Retinal pigment epithelial cell (primary cell): ENCODE measurements at regions not wholly inside any gene's neighbourhood (a gene's known extent, or its start where the extent isn't known, plus 50 kb on each side); places are given as distances from the start of the nearest gene placed in this dataset.

ENCODE experiments used
- DNase-seq: peaks from one replicate; pipeline ENCODE4 v3.0.0-alpha.2; 2010; ENCODE audit warnings: low read depth
- H3K4me3 ChIP-seq: 2 replicates; pipeline ENCODE4 v1.5.1; 2011; ENCODE audit warnings: mild to moderate bottlenecking, low read length, control low read depth, moderate library complexity
- TF ChIP-seq, protein P1 (sequence below): conservative IDR thresholded peaks from 2 replicates; pipeline ENCODE4 v1.5.1; 2011; ENCODE audit warnings: low read depth, low read length, control low read depth, inconsistent platforms

- no peak overlapping the region for H3K4me3 ChIP-seq
- no peak for DNase-seq
- TF ChIP-seq, protein P1, sequence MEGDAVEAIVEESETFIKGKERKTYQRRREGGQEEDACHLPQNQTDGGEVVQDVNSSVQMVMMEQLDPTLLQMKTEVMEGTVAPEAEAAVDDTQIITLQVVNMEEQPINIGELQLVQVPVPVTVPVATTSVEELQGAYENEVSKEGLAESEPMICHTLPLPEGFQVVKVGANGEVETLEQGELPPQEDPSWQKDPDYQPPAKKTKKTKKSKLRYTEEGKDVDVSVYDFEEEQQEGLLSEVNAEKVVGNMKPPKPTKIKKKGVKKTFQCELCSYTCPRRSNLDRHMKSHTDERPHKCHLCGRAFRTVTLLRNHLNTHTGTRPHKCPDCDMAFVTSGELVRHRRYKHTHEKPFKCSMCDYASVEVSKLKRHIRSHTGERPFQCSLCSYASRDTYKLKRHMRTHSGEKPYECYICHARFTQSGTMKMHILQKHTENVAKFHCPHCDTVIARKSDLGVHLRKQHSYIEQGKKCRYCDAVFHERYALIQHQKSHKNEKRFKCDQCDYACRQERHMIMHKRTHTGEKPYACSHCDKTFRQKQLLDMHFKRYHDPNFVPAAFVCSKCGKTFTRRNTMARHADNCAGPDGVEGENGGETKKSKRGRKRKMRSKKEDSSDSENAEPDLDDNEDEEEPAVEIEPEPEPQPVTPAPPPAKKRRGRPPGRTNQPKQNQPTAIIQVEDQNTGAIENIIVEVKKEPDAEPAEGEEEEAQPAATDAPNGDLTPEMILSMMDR, result no peak
Measured at GRCh38 chr6:67646550-67646949, 988.5 kb upstream of the ADGRB3 start.

- no peak for DNase-seq
- H3K4me3 ChIP-seq, result no peak overlapping the region
- TF ChIP-seq, protein P1, result no peak
Measured at GRCh38 chr6:67643281-67643680, 991.8 kb upstream of the ADGRB3 start.

GRCh38 chr6:67642582-67642981 lies 992.5 kb upstream of the ADGRB3 start:
- no peak overlapping the region for H3K4me3 ChIP-seq
- no peak for DNase-seq
- TF ChIP-seq, protein P1, result no peak

GRCh38 chr6:67640484-67640883 lies 994.6 kb upstream of the ADGRB3 start:
- DNase-seq, result no peak
- TF ChIP-seq, protein P1, result no peak
- no peak overlapping the region for H3K4me3 ChIP-seq

DNA sequence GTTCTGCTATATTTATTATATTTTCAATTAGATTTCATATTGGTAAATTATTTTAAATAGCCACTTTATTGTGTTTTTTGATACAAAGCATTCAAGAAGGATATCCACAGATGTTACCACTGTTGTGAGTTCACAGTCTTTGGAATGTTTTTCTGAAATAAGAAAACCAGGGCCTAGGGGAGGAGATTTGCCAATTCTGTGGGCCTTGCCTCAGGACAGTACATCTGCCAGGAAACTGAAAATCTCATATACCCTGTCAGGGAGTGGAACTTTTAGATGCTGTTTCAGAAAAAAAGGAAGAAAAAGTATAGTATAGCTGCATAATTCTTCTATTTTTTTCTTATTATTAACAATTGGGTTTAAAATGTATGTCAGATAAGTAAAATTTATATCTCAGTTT lies 995.9 kb upstream of the ADGRB3 start:
- no peak for DNase-seq
- TF ChIP-seq, protein P1, result no peak
- no peak overlapping the region for H3K4me3 ChIP-seq

- no peak for DNase-seq
- TF ChIP-seq, protein P1, result no peak
Measured at GRCh38 chr6:67634199-67634598, 1000.9 kb upstream of the ADGRB3 start.

GRCh38 chr6:67633058-67633457 lies 1002.0 kb upstream of the ADGRB3 start:
- H3K4me3 ChIP-seq, result no peak overlapping the region
- TF ChIP-seq, protein P1, result no peak
- no peak for DNase-seq

More at GRCh38 chr6:67634199-67634598, 1000.9 kb upstream of the ADGRB3 start:
- no peak overlapping the region for H3K4me3 ChIP-seq
